Activated CD4-positive, alpha-beta T cell treated with anti-CD3 and anti-CD28 coated beads, Interleukin-2, amount 10 ng/mL, durations not matched to agents 7 days and 5 days (primary cell): ENCODE measurements at regions not wholly inside any gene's neighbourhood (a gene's known extent, or its start where the extent isn't known, plus 50 kb on each side); places are given as distances from the start of the nearest gene placed in this dataset.
"Not testable (repeated sequence)": the region's sequence is repeated elsewhere in the genome, so short reads cannot be mapped to it uniquely, and the experiment has no call there.

ENCODE experiments used
- CTCF ChIA-PET: fragments of 350-600 bp; sonication (Branson Sonifier 250); formaldehyde crosslinking; loops from one replicate; lab custom pipeline; 2021; ENCODE audit warnings: antibody characterized with exemption; lab: Charles Lee
- POLR2A ChIA-PET: fragments of 350-600 bp; sonication (Branson Sonifier 250); formaldehyde crosslinking; loops from one replicate; lab custom pipeline; 2021; ENCODE audit warnings: antibody characterized with exemption; lab: Charles Lee
- DNase-seq: peaks from one replicate; pipeline ENCODE4 v3.0.0-alpha.2; 2020
- H3K27ac Mint-ChIP-seq: one replicate; pipeline ENCODE4 v1.8.0; 2021; ENCODE audit warnings: mild to moderate bottlenecking, moderate library complexity, mixed read lengths
- H3K27me3 Mint-ChIP-seq: one replicate; pipeline ENCODE4 v1.8.0; 2021; ENCODE audit warnings: mixed read lengths
- H3K36me3 Mint-ChIP-seq: one replicate; pipeline ENCODE4 v1.8.0; 2021; ENCODE audit warnings: low read depth, mixed read lengths
- H3K4me1 Mint-ChIP-seq: one replicate; pipeline ENCODE4 v1.8.0; 2021; ENCODE audit warnings: mixed read lengths
- H3K4me3 Mint-ChIP-seq: one replicate; pipeline ENCODE4 v1.8.0; 2021; ENCODE audit warnings: mild to moderate bottlenecking, moderate library complexity, mixed read lengths
- H3K9me3 Mint-ChIP-seq: one replicate; pipeline ENCODE4 v1.8.0; 2021; ENCODE audit warnings: mixed read lengths

GRCh38 chr4:19583827-19584569 lies 667.7 kb upstream of the SLIT2 start:
- CTCF ChIA-PET: no interaction called here
- DNase-seq: no peak

GRCh38 chr4:19580095-19580494 lies 671.6 kb upstream of the SLIT2 start:
- Mint-ChIP-seq H3K4me3 (no peak overlapping the region), H3K36me3 (no peaks in the 10 kb centered on the region), H3K9me3 (peaks cover 2% of the 10 kb centered on the region), H3K27me3 (no peaks in the 10 kb centered on the region), H3K4me1 (no peaks in the 10 kb centered on the region), H3K27ac (no peak overlapping the region)
- ChIA-PET POLR2A (no interaction called here), CTCF (no interaction called here)
- DNase-seq: no peak

More at GRCh38 chr4:19583827-19584569, 667.7 kb upstream of the SLIT2 start:
- Mint-ChIP-seq H3K27me3 (no peaks in the 10 kb centered on the region), H3K9me3 (peaks cover 2% of the 10 kb centered on the region), H3K4me3 (no peak overlapping the region), H3K36me3 (no peaks in the 10 kb centered on the region), H3K27ac (no peak overlapping the region), H3K4me1 (no peaks in the 10 kb centered on the region)
- POLR2A ChIA-PET: no interaction called here

- H3K9me3 Mint-ChIP-seq: peaks cover 2% of the 10 kb centered on the region
- ChIA-PET CTCF (no interaction called here), POLR2A (no interaction called here)
- H3K4me1 Mint-ChIP-seq: no peaks in the 10 kb centered on the region
- H3K36me3 Mint-ChIP-seq: no peaks in the 10 kb centered on the region
- no peaks in the 10 kb centered on the region for H3K27me3 Mint-ChIP-seq
- no peak overlapping the region for H3K27ac Mint-ChIP-seq
- H3K4me3 Mint-ChIP-seq: no peak overlapping the region
- DNase-seq: no peak
Measured at GRCh38 chr4:19579608-19580007, 672.1 kb upstream of the SLIT2 start.

- Mint-ChIP-seq H3K9me3 (peaks cover 2% of the 10 kb centered on the region), H3K36me3 (no peaks in the 10 kb centered on the region), H3K4me3 (no peak overlapping the region), H3K27me3 (no peaks in the 10 kb centered on the region), H3K27ac (no peak overlapping the region), H3K4me1 (no peaks in the 10 kb centered on the region)
- ChIA-PET POLR2A (no interaction called here), CTCF (no interaction called here)
- no peak for DNase-seq
Measured at GRCh38 chr4:19577097-19577496, 674.6 kb upstream of the SLIT2 start.

- POLR2A ChIA-PET: no interaction called here
- no peaks in the 10 kb centered on the region for H3K36me3 Mint-ChIP-seq
- peaks cover 2% of the 10 kb centered on the region for H3K9me3 Mint-ChIP-seq
- CTCF ChIA-PET: no interaction called here
- H3K27me3 Mint-ChIP-seq: no peaks in the 10 kb centered on the region
- H3K27ac Mint-ChIP-seq: no peak overlapping the region
- H3K4me3 Mint-ChIP-seq: no peak overlapping the region
- DNase-seq: no peak
- H3K4me1 Mint-ChIP-seq: no peaks in the 10 kb centered on the region
Measured at GRCh38 chr4:19575924-19576323, 675.8 kb upstream of the SLIT2 start.

- no peak overlapping the region for H3K27ac Mint-ChIP-seq
- H3K4me1 Mint-ChIP-seq: no peaks in the 10 kb centered on the region
- no peak for DNase-seq
- ChIA-PET POLR2A (no interaction called here), CTCF (no interaction called here)
- no peak overlapping the region for H3K4me3 Mint-ChIP-seq
- H3K9me3 Mint-ChIP-seq: peaks cover 6% of the 10 kb centered on the region
- H3K36me3 Mint-ChIP-seq: no peaks in the 10 kb centered on the region
- no peaks in the 10 kb centered on the region for H3K27me3 Mint-ChIP-seq
Measured at GRCh38 chr4:19566041-19566440, 685.7 kb upstream of the SLIT2 start.

GRCh38 chr4:19562456-19562855 lies 689.2 kb upstream of the SLIT2 start:
- Mint-ChIP-seq H3K36me3 (no peaks in the 10 kb centered on the region), H3K27me3 (no peaks in the 10 kb centered on the region), H3K4me3 (no peak overlapping the region), H3K9me3 (peaks cover 9% of the 10 kb centered on the region), H3K4me1 (no peaks in the 10 kb centered on the region), H3K27ac (no peak overlapping the region)
- ChIA-PET CTCF (no interaction called here), POLR2A (no interaction called here)
- no peak for DNase-seq

- peaks cover 6% of the 10 kb centered on the region for H3K9me3 Mint-ChIP-seq
- H3K27me3 Mint-ChIP-seq: no peaks in the 10 kb centered on the region
- H3K36me3 Mint-ChIP-seq: no peaks in the 10 kb centered on the region
- H3K4me1 Mint-ChIP-seq: no peaks in the 10 kb centered on the region
- no peak for DNase-seq
- ChIA-PET CTCF (no interaction called here), POLR2A (no interaction called here)
- H3K27ac Mint-ChIP-seq: no peak overlapping the region
- no peak overlapping the region for H3K4me3 Mint-ChIP-seq
Measured at GRCh38 chr4:19557161-19557560, 694.5 kb upstream of the SLIT2 start.

GRCh38 chr4:19556276-19556675 lies 695.4 kb upstream of the SLIT2 start:
- POLR2A ChIA-PET, DNase-seq, H3K4me1 Mint-ChIP-seq, H3K27ac Mint-ChIP-seq, CTCF ChIA-PET, H3K27me3 Mint-ChIP-seq, H3K4me3 Mint-ChIP-seq, H3K9me3 Mint-ChIP-seq, H3K36me3 Mint-ChIP-seq: not testable (repeated sequence)

- ChIA-PET CTCF (no interaction called here), POLR2A (no interaction called here)
- H3K4me1 Mint-ChIP-seq: no peaks in the 10 kb centered on the region
- no peak overlapping the region for H3K4me3 Mint-ChIP-seq
- H3K27me3 Mint-ChIP-seq: no peaks in the 10 kb centered on the region
- no peaks in the 10 kb centered on the region for H3K36me3 Mint-ChIP-seq
- no peak overlapping the region for H3K27ac Mint-ChIP-seq
- peaks cover 3% of the 10 kb centered on the region for H3K9me3 Mint-ChIP-seq
- no peak for DNase-seq
Measured at GRCh38 chr4:19547463-19547862, 704.2 kb upstream of the SLIT2 start.

GRCh38 chr4:19544446-19545125 lies 707.1 kb upstream of the SLIT2 start:
- Mint-ChIP-seq H3K4me1 (no peaks in the 10 kb centered on the region), H3K4me3 (no peak overlapping the region), H3K27ac (no peak overlapping the region), H3K36me3 (no peaks in the 10 kb centered on the region), H3K9me3 (peaks cover 3% of the 10 kb centered on the region), H3K27me3 (no peaks in the 10 kb centered on the region)
- ChIA-PET CTCF (no interaction called here), POLR2A (no interaction called here)
- no peak for DNase-seq

GRCh38 chr4:19540859-19541540 lies 710.7 kb upstream of the SLIT2 start:
- Mint-ChIP-seq H3K4me3 (no peak overlapping the region), H3K27me3 (no peaks in the 10 kb centered on the region), H3K9me3 (peaks cover 3% of the 10 kb centered on the region), H3K36me3 (no peaks in the 10 kb centered on the region), H3K27ac (no peak overlapping the region), H3K4me1 (no peaks in the 10 kb centered on the region)
- ChIA-PET POLR2A (no interaction called here), CTCF (no interaction called here)
- no peak for DNase-seq

- no peak overlapping the region for H3K4me3 Mint-ChIP-seq
- peaks cover 3% of the 10 kb centered on the region for H3K9me3 Mint-ChIP-seq
- no peak overlapping the region for H3K27ac Mint-ChIP-seq
- H3K27me3 Mint-ChIP-seq: no peaks in the 10 kb centered on the region
- ChIA-PET POLR2A (no interaction called here), CTCF (no interaction called here)
- DNase-seq: no peak
- no peaks in the 10 kb centered on the region for H3K4me1 Mint-ChIP-seq
- no peaks in the 10 kb centered on the region for H3K36me3 Mint-ChIP-seq
Measured at GRCh38 chr4:19539201-19539600, 712.5 kb upstream of the SLIT2 start.
